22Rv1 (cell line): ENCODE measurements at regions not wholly inside any gene's neighbourhood (a gene's known extent, or its start where the extent isn't known, plus 50 kb on each side); places are given as distances from the start of the nearest gene placed in this dataset.

Experiments
- ZFX ChIP-seq: fragments of 450-650 bp; IDR thresholded peaks from 2 replicates; pipeline ENCODE4 v1.6.1; 2017; ENCODE audit warnings: antibody characterized with exemption, borderline replicate concordance
- TF ChIP-seq, protein P1 (sequence below): fragments of 450-650 bp; IDR thresholded peaks from 2 replicates; pipeline ENCODE4 v1.5.1; 2017; ENCODE audit warnings: mild to moderate bottlenecking

DNA sequence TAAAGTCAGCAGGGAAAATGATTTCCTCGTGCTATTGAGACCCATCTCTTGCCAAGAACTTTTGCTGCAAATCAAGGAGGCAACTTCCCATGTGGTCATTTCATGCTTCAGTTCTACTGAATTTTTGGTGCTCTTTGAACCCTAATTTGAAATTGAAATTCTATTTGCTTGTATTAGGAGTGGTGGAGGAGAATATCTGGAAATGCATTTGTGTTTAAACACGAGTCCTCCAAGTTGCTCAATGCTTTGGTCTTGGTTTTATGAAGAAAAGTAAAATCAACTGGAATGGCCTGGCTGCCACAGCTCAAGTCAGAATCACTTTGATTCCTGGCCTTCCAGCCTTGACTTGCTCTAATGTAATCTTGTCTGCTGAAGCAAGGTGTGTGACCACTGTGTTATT is 613.2 kb downstream of the TLE1 start:
- TF ChIP-seq, protein P1, sequence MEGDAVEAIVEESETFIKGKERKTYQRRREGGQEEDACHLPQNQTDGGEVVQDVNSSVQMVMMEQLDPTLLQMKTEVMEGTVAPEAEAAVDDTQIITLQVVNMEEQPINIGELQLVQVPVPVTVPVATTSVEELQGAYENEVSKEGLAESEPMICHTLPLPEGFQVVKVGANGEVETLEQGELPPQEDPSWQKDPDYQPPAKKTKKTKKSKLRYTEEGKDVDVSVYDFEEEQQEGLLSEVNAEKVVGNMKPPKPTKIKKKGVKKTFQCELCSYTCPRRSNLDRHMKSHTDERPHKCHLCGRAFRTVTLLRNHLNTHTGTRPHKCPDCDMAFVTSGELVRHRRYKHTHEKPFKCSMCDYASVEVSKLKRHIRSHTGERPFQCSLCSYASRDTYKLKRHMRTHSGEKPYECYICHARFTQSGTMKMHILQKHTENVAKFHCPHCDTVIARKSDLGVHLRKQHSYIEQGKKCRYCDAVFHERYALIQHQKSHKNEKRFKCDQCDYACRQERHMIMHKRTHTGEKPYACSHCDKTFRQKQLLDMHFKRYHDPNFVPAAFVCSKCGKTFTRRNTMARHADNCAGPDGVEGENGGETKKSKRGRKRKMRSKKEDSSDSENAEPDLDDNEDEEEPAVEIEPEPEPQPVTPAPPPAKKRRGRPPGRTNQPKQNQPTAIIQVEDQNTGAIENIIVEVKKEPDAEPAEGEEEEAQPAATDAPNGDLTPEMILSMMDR: no peak
- TF ChIP-seq ZFX: no peak
